Astrocyte (in vitro differentiated cells and primary cell): ENCODE measurements at regions not wholly inside any gene's neighbourhood (a gene's known extent, or its start where the extent isn't known, plus 50 kb on each side); places are given as distances from the start of the nearest gene placed in this dataset.
A peak's percentile ranks its signal among the peaks of the same experiment; 100 is the strongest.

Experiments
- DNase-seq: peaks from one replicate; pipeline ENCODE4 v3.0.0-alpha.2; 2010; ENCODE audit warnings: low read depth
- FAIRE-seq: peaks from 2 replicates; lab custom pipeline; 2011; peaks lifted over from hg19 to GRCh38; lab: Jason Lieb, UNC
- H2AFZ ChIP-seq: 2 replicates; pipeline ENCODE4 v1.6.0; 2012; ENCODE audit warnings: low read depth, low read length, inconsistent platforms
- H3K27ac ChIP-seq: 2 replicates; pipeline ENCODE4 v1.5.1; 2011; ENCODE audit warnings: low read depth, low read length, inconsistent platforms
- H3K27me3 ChIP-seq: 2 replicates; pipeline ENCODE4 v1.6.0; 2011; ENCODE audit warnings: low read length, inconsistent platforms; ENCODE audit not compliant: insufficient read depth
- H3K36me3 ChIP-seq: 2 replicates; pipeline ENCODE4 v1.5.1; 2011; ENCODE audit warnings: low read length, inconsistent platforms; ENCODE audit not compliant: insufficient read depth
- H3K4me1 ChIP-seq: 2 replicates; pipeline ENCODE4 v1.5.1; 2011; ENCODE audit warnings: low read length, inconsistent platforms; ENCODE audit not compliant: insufficient read depth
- H3K4me2 ChIP-seq: 2 replicates; pipeline ENCODE4 v1.6.0; 2012; ENCODE audit warnings: low read length, inconsistent platforms
- H3K4me3 ChIP-seq: 2 replicates; pipeline ENCODE4 v1.5.1; 2011; ENCODE audit warnings: low read depth, mild to moderate bottlenecking, low read length, inconsistent platforms; ENCODE audit not compliant: insufficient read depth
- H3K79me2 ChIP-seq: 2 replicates; pipeline ENCODE4 v1.6.0; 2012; ENCODE audit warnings: mild to moderate bottlenecking, low read length, inconsistent platforms; ENCODE audit not compliant: insufficient read depth
- H3K9ac ChIP-seq: 2 replicates; pipeline ENCODE4 v1.6.0; 2012; ENCODE audit warnings: mild to moderate bottlenecking, low read length, inconsistent platforms
- H3K9me3 ChIP-seq: 2 replicates; pipeline ENCODE4 v1.5.1; 2012; ENCODE audit warnings: low read depth, mild to moderate bottlenecking, low read length, inconsistent platforms; ENCODE audit not compliant: insufficient read depth
- H4K20me1 ChIP-seq: 2 replicates; pipeline ENCODE4 v1.6.0; 2012; ENCODE audit warnings: low read length, inconsistent platforms; ENCODE audit not compliant: insufficient read depth
- H3K27ac Mint-ChIP-seq: one replicate; pipeline ENCODE4 v1.8.0; 2021; ENCODE audit warnings: mild to moderate bottlenecking, mixed read lengths; ENCODE audit not compliant: unreplicated experiment
- H3K27me3 Mint-ChIP-seq: one replicate; pipeline ENCODE4 v1.8.0; 2021; ENCODE audit warnings: low read depth, mixed read lengths; ENCODE audit not compliant: unreplicated experiment
- H3K36me3 Mint-ChIP-seq: one replicate; pipeline ENCODE4 v1.8.0; 2021; ENCODE audit warnings: low read depth, mixed read lengths; ENCODE audit not compliant: unreplicated experiment
- H3K4me1 Mint-ChIP-seq: one replicate; pipeline ENCODE4 v1.8.0; 2021; ENCODE audit warnings: low read depth, mixed read lengths; ENCODE audit not compliant: unreplicated experiment
- H3K4me3 Mint-ChIP-seq: one replicate; pipeline ENCODE4 v1.8.0; 2021; ENCODE audit warnings: mild to moderate bottlenecking, moderate library complexity, mixed read lengths; ENCODE audit not compliant: unreplicated experiment
- H3K9me3 Mint-ChIP-seq: one replicate; pipeline ENCODE4 v1.8.0; 2021; ENCODE audit warnings: mild to moderate bottlenecking, mixed read lengths; ENCODE audit not compliant: unreplicated experiment
- CTCF ChIP-seq: IDR thresholded peaks from 2 replicates; pipeline ENCODE4 v1.5.1; 2011; ENCODE audit warnings: low read depth, mild to moderate bottlenecking, inconsistent platforms, low read length, moderate library complexity; ENCODE audit not compliant: insufficient read depth
- EZH2 ChIP-seq: IDR thresholded peaks from 2 replicates; pipeline ENCODE4 v1.6.1; 2012; ENCODE audit warnings: mild to moderate bottlenecking, low read length, inconsistent platforms; ENCODE audit not compliant: insufficient read depth

- Histone ChIP-seq H3K36me3 (no peaks in the 10 kb centered on the region), H3K4me3 (no peak overlapping the region), H4K20me1 (no peaks in the 10 kb centered on the region), H2AFZ (no peak overlapping the region), H3K9me3 (no peaks in the 10 kb centered on the region), H3K4me2 (no peak overlapping the region), H3K27ac (no peak overlapping the region), H3K4me1 (peaks cover 7% of the 10 kb centered on the region), H3K9ac (no peak overlapping the region), H3K79me2 (no peaks in the 10 kb centered on the region), H3K27me3 (no peaks in the 10 kb centered on the region)
- TF ChIP-seq CTCF = no peak
- no peak for TF ChIP-seq EZH2
- DNase-seq (no peak), FAIRE-seq (no peak)
- H3K9me3 Mint-ChIP-seq = no peaks in the 10 kb centered on the region
- H3K27ac Mint-ChIP-seq = no peak overlapping the region
- H3K4me1 Mint-ChIP-seq = no peaks in the 10 kb centered on the region
- H3K36me3 Mint-ChIP-seq = no peaks in the 10 kb centered on the region
- peaks cover 29% of the 10 kb centered on the region for H3K27me3 Mint-ChIP-seq
- no peak overlapping the region for H3K4me3 Mint-ChIP-seq
Measured at GRCh38 chr16:73193464-73193863, 145.5 kb upstream of the ZFHX3 start.

- H3K9me3 ChIP-seq = no peaks in the 10 kb centered on the region
- Mint-ChIP-seq H3K27ac (no peak overlapping the region), H3K36me3 (no peaks in the 10 kb centered on the region), H3K9me3 (no peaks in the 10 kb centered on the region), H3K27me3 (peaks cover 29% of the 10 kb centered on the region), H3K4me1 (no peaks in the 10 kb centered on the region), H3K4me3 (no peak overlapping the region)
- H3K4me3 ChIP-seq = no peak overlapping the region
- peak overlapping the region; percentile 64 for H2AFZ ChIP-seq
- DNase-seq (peak; percentile 72), FAIRE-seq (no peak)
- peak overlapping the region; percentile 66 for H3K4me2 ChIP-seq
- TF ChIP-seq CTCF (no peak), EZH2 (no peak)
- H3K4me1 ChIP-seq = peaks cover 7% of the 10 kb centered on the region
- H3K36me3 ChIP-seq = no peaks in the 10 kb centered on the region
- H3K9ac ChIP-seq = no peak overlapping the region
- no peaks in the 10 kb centered on the region for H3K79me2 ChIP-seq
- no peaks in the 10 kb centered on the region for H4K20me1 ChIP-seq
- no peaks in the 10 kb centered on the region for H3K27me3 ChIP-seq
- no peak overlapping the region for H3K27ac ChIP-seq
Measured at GRCh38 chr16:73192232-73192894, 144.4 kb upstream of the ZFHX3 start.

- no peak for DNase-seq
- no peak overlapping the region for H3K4me2 ChIP-seq
- Mint-ChIP-seq H3K27ac (no peak overlapping the region), H3K36me3 (no peaks in the 10 kb centered on the region), H3K4me3 (no peak overlapping the region), H3K4me1 (peaks cover 6% of the 10 kb centered on the region), H3K27me3 (peaks cover 29% of the 10 kb centered on the region), H3K9me3 (no peaks in the 10 kb centered on the region)
- no peaks in the 10 kb centered on the region for H3K79me2 ChIP-seq
- no peak overlapping the region for H3K27ac ChIP-seq
- no peak overlapping the region for H3K4me3 ChIP-seq
- TF ChIP-seq CTCF = no peak
- no peak for TF ChIP-seq EZH2
- no peaks in the 10 kb centered on the region for H3K27me3 ChIP-seq
- FAIRE-seq = no peak
- H3K4me1 ChIP-seq = peaks cover 7% of the 10 kb centered on the region
- H3K9me3 ChIP-seq = no peaks in the 10 kb centered on the region
- H2AFZ ChIP-seq = no peak overlapping the region
- H3K9ac ChIP-seq = no peak overlapping the region
- H4K20me1 ChIP-seq = no peaks in the 10 kb centered on the region
- H3K36me3 ChIP-seq = no peaks in the 10 kb centered on the region
Measured at GRCh38 chr16:73191660-73192046, 143.7 kb upstream of the ZFHX3 start.
